Activated CD4-positive, CD25-positive, alpha-beta regulatory T cell treated with anti-CD3 and anti-CD28 coated beads, Interleukin-2, amount 50 U/mL, for 16 hours (primary cell): ENCODE measurements at regions not wholly inside any gene's neighbourhood (a gene's known extent, or its start where the extent isn't known, plus 50 kb on each side); places are given as distances from the start of the nearest gene placed in this dataset.
A peak's percentile ranks its signal among the peaks of the same experiment; 100 is the strongest.

ENCODE experiments used
- DNase-seq: peaks from one replicate; pipeline ENCODE4 v3.0.0-alpha.2; 2020; ENCODE audit warnings: low read depth, low spot score

GRCh38 chr1:221850470-221851187, 108.7 kb upstream of the DUSP10 start:
- DNase-seq, result no peak

GRCh38 chr1:221849897-221850296, 108.0 kb upstream of the DUSP10 start:
- DNase-seq, result no peak

GRCh38 chr1:221849110-221849509, 107.2 kb upstream of the DUSP10 start:
- DNase-seq, result no peak

GRCh38 chr1:221847676-221848075, 105.8 kb upstream of the DUSP10 start:
- no peak for DNase-seq

- no peak for DNase-seq
Observed at GRCh38 chr1:221845650-221846371, 103.9 kb upstream of the DUSP10 start.

- DNase-seq, result no peak
Observed at GRCh38 chr1:221841983-221842335, 100.1 kb upstream of the DUSP10 start.

- no peak for DNase-seq
Observed at GRCh38 chr1:221841251-221841982, 99.5 kb upstream of the DUSP10 start.

GRCh38 chr1:221840511-221841243, 98.8 kb upstream of the DUSP10 start:
- DNase-seq, result no peak

- peak; percentile 56 for DNase-seq
Observed at GRCh38 chr1:221839782-221840395, 98.0 kb upstream of the DUSP10 start.

GRCh38 chr1:221839321-221839720, 97.4 kb upstream of the DUSP10 start:
- no peak for DNase-seq

- no peak for DNase-seq
Observed at GRCh38 chr1:221837896-221838295, 96.0 kb upstream of the DUSP10 start.

GRCh38 chr1:221834698-221835513, 93.0 kb upstream of the DUSP10 start:
- no peak for DNase-seq

GRCh38 chr1:221832617-221833016, 90.7 kb upstream of the DUSP10 start:
- no peak for DNase-seq

GRCh38 chr1:221832151-221832550, 90.3 kb upstream of the DUSP10 start:
- no peak for DNase-seq

GRCh38 chr1:221829327-221830015, 87.6 kb upstream of the DUSP10 start:
- peak; percentile 17 for DNase-seq

GRCh38 chr1:221827307-221827642, 85.4 kb upstream of the DUSP10 start:
- no peak for DNase-seq

- no peak for DNase-seq
Observed at GRCh38 chr1:221824909-221825308, 83.0 kb upstream of the DUSP10 start.

GRCh38 chr1:221824025-221824424, 82.1 kb upstream of the DUSP10 start:
- no peak for DNase-seq

GRCh38 chr1:221823561-221823960, 81.7 kb upstream of the DUSP10 start:
- DNase-seq, result no peak

- no peak for DNase-seq
Observed at GRCh38 chr1:221823149-221823548, 81.3 kb upstream of the DUSP10 start.
